RWPE1 (cell line): ENCODE measurements at regions not wholly inside any gene's neighbourhood (a gene's known extent, or its start where the extent isn't known, plus 50 kb on each side); places are given as distances from the start of the nearest gene placed in this dataset.
A peak's percentile ranks its signal among the peaks of the same experiment; 100 is the strongest.

Experiments
- CTCF ChIA-PET: fragments of 350-600 bp; sonication (Branson Sonifier 250); formaldehyde crosslinking; extraction: SDS; loops from one replicate; lab custom pipeline; 2021; lab: Yijun Ruan, JAX
- POLR2A ChIA-PET: fragments of 400-600 bp; formaldehyde crosslinking; extraction: SDS; loops from one replicate; lab custom pipeline; 2020; ENCODE audit warnings: antibody characterized with exemption; ENCODE audit not compliant: low non-redundant PET; lab: Yijun Ruan, JAX
- DNase-seq: peaks from one replicate; pipeline ENCODE4 v3.0.0; 2012; ENCODE audit warnings: low spot score
- H3K27ac ChIP-seq: fragments of 450-650 bp; 2 replicates; pipeline ENCODE4 v1.5.1; 2017
- TF ChIP-seq, protein P1 (sequence below): fragments of 450-650 bp; conservative IDR thresholded peaks from 2 replicates; pipeline ENCODE4 v1.5.1; 2017; ENCODE audit warnings: low read depth, mild to moderate bottlenecking

DNA sequence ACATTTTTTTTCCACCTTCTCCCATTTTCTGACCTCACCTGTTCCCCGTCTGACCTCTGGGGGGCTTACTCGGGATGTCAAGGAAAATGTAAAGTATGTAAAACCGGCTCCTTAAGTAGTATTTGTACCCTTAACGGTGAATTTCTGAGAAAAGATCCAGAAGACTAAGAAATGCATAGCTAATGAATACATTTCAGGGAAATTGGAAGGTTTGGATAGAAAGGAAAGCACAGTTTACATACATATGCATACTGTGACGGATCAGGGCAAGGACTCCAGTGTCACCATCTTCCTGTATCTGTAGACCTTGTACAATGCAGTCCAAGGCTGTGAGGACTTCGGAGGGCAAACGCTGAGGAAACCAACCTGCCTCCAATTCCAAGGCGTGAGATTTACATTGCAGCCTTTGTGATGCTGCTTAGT, 2185.9 kb upstream of the TENM3 start:
- TF ChIP-seq, protein P1, sequence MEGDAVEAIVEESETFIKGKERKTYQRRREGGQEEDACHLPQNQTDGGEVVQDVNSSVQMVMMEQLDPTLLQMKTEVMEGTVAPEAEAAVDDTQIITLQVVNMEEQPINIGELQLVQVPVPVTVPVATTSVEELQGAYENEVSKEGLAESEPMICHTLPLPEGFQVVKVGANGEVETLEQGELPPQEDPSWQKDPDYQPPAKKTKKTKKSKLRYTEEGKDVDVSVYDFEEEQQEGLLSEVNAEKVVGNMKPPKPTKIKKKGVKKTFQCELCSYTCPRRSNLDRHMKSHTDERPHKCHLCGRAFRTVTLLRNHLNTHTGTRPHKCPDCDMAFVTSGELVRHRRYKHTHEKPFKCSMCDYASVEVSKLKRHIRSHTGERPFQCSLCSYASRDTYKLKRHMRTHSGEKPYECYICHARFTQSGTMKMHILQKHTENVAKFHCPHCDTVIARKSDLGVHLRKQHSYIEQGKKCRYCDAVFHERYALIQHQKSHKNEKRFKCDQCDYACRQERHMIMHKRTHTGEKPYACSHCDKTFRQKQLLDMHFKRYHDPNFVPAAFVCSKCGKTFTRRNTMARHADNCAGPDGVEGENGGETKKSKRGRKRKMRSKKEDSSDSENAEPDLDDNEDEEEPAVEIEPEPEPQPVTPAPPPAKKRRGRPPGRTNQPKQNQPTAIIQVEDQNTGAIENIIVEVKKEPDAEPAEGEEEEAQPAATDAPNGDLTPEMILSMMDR = peak; percentile 22; the same call in 1 of the 2 replicates
- POLR2A ChIA-PET = no interaction called here
- CTCF ChIA-PET = no interaction called here
- H3K27ac ChIP-seq = no peak overlapping the region
- no peak for DNase-seq

DNA sequence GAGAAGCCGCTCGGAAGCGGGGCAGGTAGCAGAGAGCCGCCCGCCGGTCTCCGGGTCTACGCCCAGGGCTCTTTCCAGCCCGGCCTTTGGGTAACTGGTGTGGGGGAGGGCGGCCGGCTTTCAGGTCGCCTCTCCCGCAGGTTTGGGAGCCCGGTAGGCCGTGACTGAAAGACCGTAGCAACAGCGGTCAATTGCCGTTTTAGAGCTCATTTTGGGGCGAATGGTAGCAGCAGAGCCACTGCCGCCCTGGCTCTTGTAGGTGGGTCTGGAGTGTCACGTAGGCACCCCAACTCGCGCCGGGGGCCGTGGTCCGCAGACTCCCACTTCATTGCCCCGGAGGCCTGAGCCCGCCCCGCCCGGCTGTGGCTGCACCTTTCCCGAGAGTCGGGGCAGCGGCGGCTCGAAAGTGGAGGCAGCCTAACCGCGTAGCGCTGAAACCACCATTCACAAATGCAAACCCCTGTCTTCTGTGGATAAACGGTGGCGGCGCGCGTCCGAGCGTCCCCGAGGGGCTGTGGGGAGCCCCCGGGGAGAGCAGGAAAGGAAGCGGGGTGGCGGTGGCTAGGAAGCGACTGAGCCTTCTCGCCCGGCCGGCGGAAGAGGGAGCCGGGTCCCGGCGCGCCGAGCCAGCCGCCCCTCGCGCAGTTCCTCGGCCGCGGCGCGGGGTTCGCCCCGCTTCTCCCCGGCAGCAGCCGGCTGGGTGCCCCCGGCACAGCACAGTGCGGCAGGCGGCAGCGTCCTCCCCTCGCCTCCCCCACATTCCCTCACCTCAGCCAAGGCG, 2185.1 kb upstream of the TENM3 start:
- TF ChIP-seq, protein P1 = no peak
- peak; percentile 4 for DNase-seq
- H3K27ac ChIP-seq = no peak overlapping the region
- POLR2A ChIA-PET = no interaction called here
- CTCF ChIA-PET = no interaction called here

DNA sequence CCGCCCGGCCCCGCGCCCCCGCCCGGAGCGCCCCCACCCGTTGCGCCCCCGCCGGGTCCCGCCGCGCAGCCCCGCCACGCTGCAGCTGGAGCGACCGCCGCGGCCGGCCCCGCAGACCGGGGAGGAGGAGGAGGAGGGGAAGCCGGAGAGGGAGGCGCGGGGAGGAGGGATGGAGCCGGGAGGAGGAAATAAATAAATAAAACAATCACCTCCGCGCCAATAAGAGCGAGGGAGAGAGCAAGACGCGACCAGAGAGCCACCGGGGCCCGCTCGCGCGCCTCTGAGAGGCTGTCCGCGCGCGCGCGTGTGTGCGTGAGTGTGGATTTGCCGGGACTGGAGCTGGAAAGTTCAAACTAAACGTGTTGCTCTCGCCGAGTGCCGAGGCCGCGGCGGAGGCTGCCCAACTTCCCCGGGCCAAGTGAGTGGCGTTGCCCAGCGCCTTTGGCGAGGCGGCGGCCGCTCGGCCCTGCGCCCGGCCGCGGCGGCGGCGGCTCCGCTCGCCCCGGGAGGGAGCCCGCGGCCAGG, 2184.4 kb upstream of the TENM3 start:
- peak; percentile 6 for DNase-seq
- CTCF ChIA-PET = interaction anchor here (0.6 kb wide), 1 partner anchor 25 kb away, joined by 3 read pairs; no protein-coding TSS in a partner anchor
- no peak overlapping the region for H3K27ac ChIP-seq
- POLR2A ChIA-PET = no interaction called here
- TF ChIP-seq, protein P1 = no peak

DNA sequence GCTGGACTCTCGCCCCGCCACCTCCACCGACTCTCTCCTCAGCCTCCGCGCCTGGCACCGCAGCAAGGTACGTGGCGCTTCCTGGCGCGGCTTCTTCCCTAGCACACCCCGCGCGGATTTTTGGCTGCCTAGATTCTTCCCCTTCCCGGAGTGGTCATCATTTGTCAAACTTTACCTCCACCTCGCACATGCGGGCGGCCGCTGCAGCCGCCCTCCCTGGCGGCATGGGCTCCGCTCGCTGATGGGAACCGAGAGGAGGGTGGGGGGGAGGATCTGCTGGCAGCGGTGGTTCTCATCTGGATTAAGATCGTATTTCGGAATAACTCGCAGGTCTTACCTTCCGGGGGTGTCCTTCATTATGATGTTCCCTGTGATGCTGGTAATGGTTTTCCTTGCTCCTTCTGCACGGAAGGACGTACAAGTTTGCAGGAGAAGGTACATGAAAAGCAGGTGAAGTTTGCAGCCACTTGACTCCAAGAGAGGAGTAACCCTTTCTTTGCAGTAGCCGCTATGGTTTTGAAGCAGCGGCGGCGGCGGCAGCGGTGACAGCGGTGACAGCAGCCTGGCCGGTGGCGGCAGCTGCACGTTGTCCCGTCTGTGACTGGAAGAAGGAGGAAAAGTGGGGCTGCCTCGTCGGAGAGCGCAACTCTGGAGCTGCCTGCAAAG, 2183.9 kb upstream of the TENM3 start:
- CTCF ChIA-PET = interaction anchor here (0.5 to 0.6 kb wide), 2 partner anchors 12 to 25 kb away, joined by 3 read pairs; no protein-coding TSS in a partner anchor
- TF ChIP-seq, protein P1 = no peak
- POLR2A ChIA-PET = no interaction called here
- peak; percentile 1 for DNase-seq
- H3K27ac ChIP-seq = no peak overlapping the region

DNA sequence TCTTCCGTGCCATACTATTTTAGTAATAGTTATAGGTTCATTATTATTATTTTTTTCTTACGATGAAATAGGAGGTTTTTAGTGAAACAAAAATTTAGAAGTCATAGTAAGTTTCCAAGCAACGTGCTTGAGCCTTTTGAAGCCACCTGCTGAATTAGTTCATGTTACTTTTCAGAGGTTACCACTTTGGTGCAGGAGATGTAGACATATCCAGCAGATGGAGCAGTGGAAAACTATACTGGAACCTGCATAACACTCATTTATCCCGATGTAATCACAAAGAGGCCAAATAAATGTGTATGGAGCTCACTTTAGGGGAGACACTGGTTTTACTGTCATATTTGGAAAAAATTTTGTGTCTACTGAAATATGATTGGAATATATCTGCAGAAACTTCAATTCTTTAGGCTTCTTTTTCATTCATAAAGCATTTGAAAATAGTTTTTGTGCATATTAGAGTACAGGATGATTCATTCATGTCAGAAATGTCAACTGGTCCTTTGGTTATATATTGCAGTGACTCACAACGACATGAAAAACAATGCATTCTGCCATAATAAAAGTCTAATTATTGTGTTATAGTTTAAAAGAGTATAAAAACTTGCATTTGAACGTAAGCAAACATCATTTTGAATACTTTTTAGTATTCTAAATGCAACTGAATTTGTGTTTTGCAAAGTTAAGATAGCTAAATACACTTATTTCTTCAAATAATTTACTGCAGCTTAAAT, 2182.9 kb upstream of the TENM3 start:
- ChIA-PET CTCF (interaction anchor here (0.7 kb wide), 1 partner anchor 171 kb away, joined by 4 read pairs; no protein-coding TSS in a partner anchor), POLR2A (no interaction called here)
- DNase-seq = no peak

More for the DNA sequence above, 2182.9 kb upstream of the TENM3 start:
- TF ChIP-seq, protein P1 = no peak
- H3K27ac ChIP-seq = no peak overlapping the region
